ENCODE measurements at regions not wholly inside any gene's neighbourhood (a gene's known extent, or its start where the extent isn't known, plus 50 kb on each side); places are given as distances from the start of the nearest gene placed in this dataset.
"Not testable (repeated sequence)": the region's sequence is repeated elsewhere in the genome, so short reads cannot be mapped to it uniquely, and the experiment has no call there.

DNA sequence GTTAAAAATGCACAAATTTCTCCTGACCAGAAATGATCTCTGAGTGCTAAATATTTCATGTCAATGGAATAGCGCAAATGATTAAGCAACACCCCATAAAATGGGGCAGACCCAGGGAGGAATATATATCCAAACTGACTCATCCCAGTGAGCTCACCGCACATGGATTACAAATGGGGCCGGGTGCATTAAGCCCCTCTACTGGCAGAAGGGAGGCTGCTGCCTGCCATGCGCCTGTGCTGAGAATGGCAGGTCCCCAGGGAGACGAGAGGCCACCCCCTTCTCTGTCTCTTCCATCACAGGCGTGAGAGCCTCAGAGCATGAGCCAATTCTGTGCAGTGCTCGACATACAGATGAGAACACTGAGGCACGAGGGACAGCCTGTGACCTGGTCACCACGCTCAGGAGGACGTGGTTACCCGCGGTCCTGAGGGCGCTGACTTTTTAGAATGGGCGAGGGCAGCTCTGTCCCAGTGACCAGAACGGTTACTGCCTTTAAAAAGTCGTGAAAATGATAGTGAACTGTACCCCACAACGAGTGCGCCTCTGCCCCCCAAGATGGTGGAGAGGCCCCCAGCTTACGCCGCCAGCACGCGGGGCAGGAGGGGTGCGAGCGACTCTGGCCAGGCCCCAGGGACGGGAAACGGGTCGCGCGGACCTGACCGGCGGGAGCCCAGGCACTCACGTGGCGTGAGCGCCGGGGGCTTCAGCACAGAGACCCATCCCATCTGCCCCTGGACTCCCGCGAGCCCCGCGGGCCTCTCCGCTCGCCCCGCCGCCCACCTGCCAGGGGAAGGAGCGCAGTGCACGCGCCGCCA is 130.2 kb upstream of the ALDH3B2 start:
- not testable (repeated sequence) for DNase-seq (ENCODE audit: low spot score)

DNA sequence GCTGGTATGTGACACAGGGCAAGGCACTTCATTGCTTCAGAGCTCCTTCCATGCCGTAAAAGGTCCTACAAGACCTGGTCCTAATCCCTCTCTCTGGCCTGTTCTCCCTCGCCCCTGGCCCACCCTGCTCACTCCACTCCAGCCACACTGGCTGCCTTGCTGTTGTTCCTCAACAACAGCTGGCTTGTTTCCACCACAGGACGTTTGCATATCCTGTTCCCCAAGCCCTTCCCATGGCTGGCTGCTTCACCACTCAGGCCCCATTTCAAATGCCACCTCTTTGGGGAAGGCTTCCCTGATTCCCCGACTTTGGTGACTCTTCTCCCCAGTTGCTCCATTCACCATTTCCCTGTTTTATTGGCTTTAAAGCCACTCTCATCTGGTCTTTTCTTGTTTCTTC is 129.1 kb upstream of the ALDH3B2 start:
- DNase-seq (ENCODE audit: low spot score), result not testable (repeated sequence)

DNA sequence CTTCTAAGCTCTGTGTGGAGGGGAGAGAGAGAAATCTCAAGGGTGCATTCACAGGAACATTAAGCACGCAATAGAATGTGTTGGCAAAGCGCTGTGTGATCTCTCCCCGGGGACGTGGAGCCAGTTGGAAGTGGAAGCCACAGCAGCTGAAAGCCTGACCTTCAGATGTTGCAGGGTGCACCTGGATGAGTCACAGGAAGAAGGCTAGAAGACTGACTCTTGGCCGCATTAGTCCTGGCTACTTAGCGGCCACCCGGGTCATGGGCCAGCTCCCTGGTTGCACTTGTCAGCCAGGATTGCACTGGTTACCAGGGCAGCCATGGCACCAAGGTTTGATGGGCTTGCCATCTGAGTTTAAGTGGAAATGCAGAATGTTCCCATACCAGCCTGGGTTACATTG is 128.6 kb upstream of the ALDH3B2 start:
- not testable (repeated sequence) for DNase-seq (ENCODE audit: low spot score)

GRCh38 chr11:67802623-67803022 is 128.2 kb upstream of the ALDH3B2 start:
- not testable (repeated sequence) for DNase-seq (ENCODE audit: low spot score)

GRCh38 chr11:67801397-67801796 is 127.0 kb upstream of the ALDH3B2 start:
- not testable (repeated sequence) for DNase-seq (ENCODE audit: low spot score)

DNA sequence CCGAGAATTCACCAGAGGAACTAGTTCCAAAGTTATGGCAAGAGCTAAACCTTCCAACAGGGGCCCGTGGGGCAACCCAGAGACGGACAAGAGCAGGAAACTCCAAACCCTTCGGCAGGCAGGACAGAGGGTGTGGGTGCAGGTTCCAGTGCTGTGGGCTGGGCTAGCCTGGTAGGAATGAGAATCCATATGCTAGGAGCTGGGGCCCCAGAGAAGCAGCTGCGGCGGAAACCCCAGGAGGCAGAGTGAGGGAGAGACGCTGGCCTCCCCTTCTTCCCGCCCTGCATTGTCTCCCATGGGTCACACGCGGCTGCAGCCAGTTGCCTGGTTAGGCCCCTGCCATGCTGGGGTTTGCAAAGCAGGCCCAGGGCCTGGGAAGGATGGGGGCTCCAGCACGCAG is 126.2 kb upstream of the ALDH3B2 start:
- DNase-seq (ENCODE audit: low spot score), result not testable (repeated sequence)

DNA sequence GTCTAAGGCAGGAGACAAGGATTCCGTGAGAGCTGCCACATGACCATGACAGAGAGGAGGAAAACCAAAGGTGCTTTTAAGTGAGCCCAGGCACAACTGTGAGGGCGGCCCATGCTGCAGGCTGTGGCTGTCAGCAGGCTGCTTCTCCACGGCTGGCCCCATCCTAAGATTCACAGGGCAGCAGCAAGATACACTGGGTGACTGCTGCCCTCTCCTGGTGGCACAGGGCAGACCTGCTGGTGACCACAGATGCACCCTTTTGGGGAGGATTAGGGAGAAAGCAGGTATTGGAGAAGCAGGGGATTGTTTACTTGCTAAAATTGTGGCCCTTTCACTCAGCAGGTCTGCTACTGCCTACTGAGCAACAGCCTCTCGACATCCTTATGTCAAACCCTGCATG is 125.4 kb upstream of the ALDH3B2 start:
- not testable (repeated sequence) for DNase-seq (ENCODE audit: low spot score)

DNA sequence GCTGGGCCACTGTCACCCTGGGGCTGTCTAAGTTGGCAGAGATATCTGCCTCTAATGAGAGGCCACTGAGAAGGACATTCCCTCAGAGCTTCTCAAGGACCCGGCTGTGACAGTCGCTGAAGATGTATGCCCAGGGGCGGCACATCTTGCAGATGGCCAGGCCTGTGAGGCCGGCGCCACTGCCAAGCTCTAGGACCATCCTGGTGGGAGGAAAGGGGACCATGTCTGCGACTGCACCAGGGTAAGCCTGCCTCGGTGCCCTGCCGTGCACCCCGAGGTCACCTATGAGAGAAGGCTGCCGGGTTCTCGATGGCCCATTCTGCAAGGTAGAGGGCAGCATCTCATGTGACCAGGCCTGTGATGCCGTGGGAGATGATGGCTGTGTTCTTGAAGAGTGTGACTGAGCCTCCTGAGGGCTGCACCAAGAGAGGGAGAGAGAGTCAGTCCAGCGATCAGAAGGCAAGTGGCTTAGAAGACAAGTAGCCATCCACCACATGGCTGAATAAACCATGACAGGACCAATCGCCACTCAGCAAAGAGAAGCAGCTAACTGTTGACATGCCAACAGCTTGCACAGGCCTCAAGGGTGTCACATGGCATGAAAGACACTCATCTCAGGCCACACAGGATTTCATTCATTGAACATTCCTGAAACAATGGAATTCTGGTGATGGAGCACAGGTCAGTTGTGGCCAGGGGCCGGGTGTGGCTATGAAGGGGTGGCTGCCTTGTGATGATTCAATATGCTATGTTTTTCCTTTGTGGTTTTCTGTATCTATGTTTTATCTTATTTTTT is 123.5 kb upstream of the ALDH3B2 start:
- not testable (repeated sequence) for DNase-seq (ENCODE audit: low spot score)

DNA sequence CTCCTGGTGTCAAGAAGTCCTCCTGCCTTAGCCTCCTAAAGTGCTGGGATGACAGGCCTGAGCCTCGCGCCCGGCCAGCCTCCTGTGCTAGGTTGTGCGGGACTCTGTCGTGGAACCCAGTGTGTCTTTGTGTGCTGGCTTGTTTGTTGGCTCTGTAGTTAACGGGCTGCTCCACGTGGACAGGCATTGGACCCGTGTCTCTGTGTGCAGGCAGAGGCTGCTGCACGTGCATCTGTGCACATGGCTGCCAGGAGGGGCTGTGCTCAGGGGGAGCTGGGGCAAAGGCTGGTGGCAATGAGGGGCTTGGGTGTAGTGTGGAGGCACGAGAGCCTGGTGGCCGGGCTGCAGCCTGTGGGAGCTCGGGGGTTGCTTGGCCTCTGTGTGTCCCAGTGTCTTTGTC is 121.3 kb upstream of the ALDH3B2 start:
- no peak for DNase-seq (ENCODE audit: low spot score)

GRCh38 chr11:67793750-67794149 is 119.3 kb upstream of the ALDH3B2 start:
- DNase-seq (ENCODE audit: low spot score), result not testable (repeated sequence)

GRCh38 chr11:67792273-67792990 is 118.0 kb upstream of the ALDH3B2 start:
- DNase-seq (ENCODE audit: low spot score), result not testable (repeated sequence)

- not testable (repeated sequence) for DNase-seq (ENCODE audit: low spot score)
Observed at GRCh38 chr11:67791598-67792170, 117.3 kb upstream of the ALDH3B2 start.

GRCh38 chr11:67788341-67788695 is 113.9 kb upstream of the ALDH3B2 start:
- not testable (repeated sequence) for DNase-seq (ENCODE audit: low spot score)

DNA sequence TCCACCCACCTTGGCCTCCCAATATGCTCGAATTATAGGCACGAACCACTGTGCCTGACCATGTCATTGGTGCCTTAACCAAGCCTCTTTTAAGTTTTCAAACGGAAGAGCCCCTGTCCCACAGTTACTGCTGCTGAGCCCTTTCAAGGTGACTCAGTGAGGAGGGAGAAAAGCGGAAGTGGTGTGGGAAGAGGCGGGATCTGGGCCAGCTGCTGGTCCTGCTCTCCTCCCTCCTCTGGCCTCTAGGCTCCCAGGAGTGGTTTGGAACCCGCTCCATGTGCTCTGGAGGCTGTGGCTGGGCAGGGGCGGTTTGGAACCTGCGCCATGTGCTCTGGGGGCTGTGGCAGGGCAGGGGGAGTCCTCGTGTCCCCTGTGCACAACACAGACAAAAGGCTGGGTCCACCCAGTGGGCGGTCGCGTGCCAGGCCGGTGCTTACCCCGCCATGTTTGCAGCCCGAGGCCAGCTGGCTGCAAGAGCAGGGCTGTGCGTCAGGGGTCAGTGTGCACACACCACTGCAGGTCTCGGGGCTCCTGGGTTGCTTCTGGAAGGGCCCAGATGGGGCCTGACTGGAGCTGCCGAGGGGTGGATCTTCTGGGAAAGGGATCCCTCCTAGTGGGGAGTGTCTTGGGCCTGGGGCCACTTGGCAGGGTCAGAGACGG is 113.4 kb upstream of the ALDH3B2 start:
- DNase-seq (ENCODE audit: low spot score), result not testable (repeated sequence)

GRCh38 chr11:67781967-67782366 is 107.5 kb upstream of the ALDH3B2 start:
- DNase-seq (ENCODE audit: low spot score), result not testable (repeated sequence)

- DNase-seq (ENCODE audit: low spot score), result not testable (repeated sequence)
Observed at GRCh38 chr11:67781506-67781905, 107.1 kb upstream of the ALDH3B2 start.

- no peak for DNase-seq (ENCODE audit: low spot score)
Observed at GRCh38 chr11:67780056-67780455, 105.6 kb upstream of the ALDH3B2 start.

- DNase-seq (ENCODE audit: low spot score), result not testable (repeated sequence)
Observed at GRCh38 chr11:67779189-67779875, 104.9 kb upstream of the ALDH3B2 start.

DNA sequence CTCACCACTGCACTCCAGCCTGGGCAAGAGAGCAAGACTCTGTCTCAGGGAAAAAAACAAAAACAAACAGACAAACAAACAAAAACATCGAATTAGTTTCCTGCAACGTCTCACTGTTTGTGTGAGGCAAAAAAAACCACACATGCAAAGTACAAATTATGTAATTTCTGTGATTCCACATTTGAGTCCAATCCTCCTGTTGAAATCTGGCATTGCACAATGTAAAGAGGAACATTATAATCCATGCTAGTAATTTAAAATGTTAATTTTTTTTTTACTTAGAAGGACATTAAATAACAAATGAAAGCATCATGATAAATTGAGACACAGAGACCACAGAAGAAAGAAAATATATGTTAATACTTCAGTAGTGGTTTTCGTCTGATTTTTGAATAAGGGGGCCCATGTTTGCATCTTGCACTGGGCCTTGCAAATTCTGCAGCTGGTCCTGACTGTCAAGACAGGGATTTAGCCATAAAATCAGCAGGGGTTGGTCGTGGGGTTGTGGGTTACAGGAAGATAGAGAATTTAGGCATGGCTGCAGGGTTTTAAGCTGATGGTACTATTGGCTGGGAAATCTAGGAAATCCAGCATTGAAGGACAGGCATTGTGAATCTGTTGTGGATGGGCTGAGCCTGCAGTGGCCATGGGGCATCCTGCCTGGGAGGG is 102.6 kb upstream of the ALDH3B2 start:
- DNase-seq (ENCODE audit: low spot score), result no peak

- not testable (repeated sequence) for DNase-seq (ENCODE audit: low spot score)
Observed at GRCh38 chr11:67774175-67774574, 99.8 kb upstream of the ALDH3B2 start.

Measured in globus pallidus (tissue), 1 donor.